Activated CD8-positive, alpha-beta memory T cell treated with anti-CD3 and anti-CD28 coated beads, Interleukin-2, amount 10 ng/mL, durations not matched to agents 7 days and 5 days (primary cell): ENCODE measurements at regions not wholly inside any gene's neighbourhood (a gene's known extent, or its start where the extent isn't known, plus 50 kb on each side); places are given as distances from the start of the nearest gene placed in this dataset.

Experiments used
- ATAC-seq: fragments of 150-1000 bp; cut with Tn5 transposase; one replicate; pipeline ENCODE4 v1.10.0; 2021; ENCODE audit warnings: moderate library complexity
- CTCF ChIA-PET: fragments of 350-600 bp; sonication (Branson Sonifier 250); formaldehyde crosslinking; loops from one replicate; lab custom pipeline; 2021; ENCODE audit warnings: antibody characterized with exemption; lab: Charles Lee
- DNase-seq: peaks from one replicate; pipeline ENCODE4 v3.0.0-alpha.2; 2020
- H3K27ac Mint-ChIP-seq: one replicate; pipeline ENCODE4 v1.8.0; 2021; ENCODE audit warnings: mild to moderate bottlenecking, mixed read lengths
- H3K27me3 Mint-ChIP-seq: one replicate; pipeline ENCODE4 v1.8.0; 2021; ENCODE audit warnings: mixed read lengths
- H3K36me3 Mint-ChIP-seq: one replicate; pipeline ENCODE4 v1.8.0; 2021; ENCODE audit warnings: mild to moderate bottlenecking, mixed read lengths
- H3K4me1 Mint-ChIP-seq: one replicate; pipeline ENCODE4 v1.8.0; 2021; ENCODE audit warnings: mixed read lengths
- H3K4me3 Mint-ChIP-seq: one replicate; pipeline ENCODE4 v1.8.0; 2021; ENCODE audit warnings: mild to moderate bottlenecking, moderate library complexity, mixed read lengths
- H3K9me3 Mint-ChIP-seq: one replicate; pipeline ENCODE4 v1.8.0; 2022; ENCODE audit warnings: low read depth, mixed read lengths

DNA sequence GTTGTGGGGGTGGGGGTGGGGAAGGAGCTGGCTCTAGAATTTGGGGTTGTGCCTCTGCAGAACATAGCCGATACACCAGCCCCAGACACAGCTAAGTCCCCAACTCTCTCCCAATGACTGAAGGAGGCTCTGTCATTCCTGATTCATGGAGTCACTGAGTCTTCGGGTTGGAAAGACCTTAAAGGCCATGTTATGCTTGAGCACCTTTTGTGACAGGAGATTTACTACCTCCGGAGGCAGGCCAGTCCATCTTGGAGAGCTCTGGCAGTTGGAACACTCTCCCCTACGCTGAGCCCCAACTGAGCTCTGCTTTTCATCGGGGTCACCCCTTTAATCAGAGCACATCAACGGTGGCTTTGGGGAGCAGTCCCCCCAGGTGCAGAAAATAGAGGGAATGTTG lies 284.4 kb upstream of the GJB5 start:
- H3K36me3 Mint-ChIP-seq = no peaks in the 10 kb centered on the region
- no peak overlapping the region for H3K4me3 Mint-ChIP-seq
- no peaks in the 10 kb centered on the region for H3K9me3 Mint-ChIP-seq
- CTCF ChIA-PET = interaction anchor here (1.1 kb wide), 1 partner anchor 10 kb away, joined by 4 read pairs; no protein-coding TSS in a partner anchor
- no peaks in the 10 kb centered on the region for H3K4me1 Mint-ChIP-seq
- DNase-seq = no peak
- H3K27ac Mint-ChIP-seq = no peak overlapping the region
- ATAC-seq = no peak
- peaks cover 11% of the 10 kb centered on the region for H3K27me3 Mint-ChIP-seq

DNA sequence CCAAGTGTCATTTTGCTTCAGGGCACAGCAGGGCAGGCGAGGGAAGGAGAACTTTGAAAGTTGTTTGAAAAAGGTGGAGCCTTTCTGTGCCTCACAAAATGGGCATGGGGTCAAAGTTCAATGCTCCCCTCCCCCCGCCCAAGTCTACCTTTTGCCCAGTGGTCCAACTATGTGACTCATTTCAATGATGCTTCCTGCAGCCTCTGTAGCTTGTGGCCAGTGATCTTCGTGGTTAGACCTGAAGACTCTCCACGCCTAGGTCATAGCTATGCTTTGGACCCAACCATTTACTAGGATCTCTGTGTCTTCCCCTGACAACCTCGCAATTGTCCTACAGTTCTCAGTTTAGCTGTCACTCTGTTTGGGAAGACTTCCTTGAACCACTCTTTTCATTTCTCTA lies 280.3 kb upstream of the GJB5 start:
- Mint-ChIP-seq H3K36me3 (no peaks in the 10 kb centered on the region), H3K27me3 (peaks cover 5% of the 10 kb centered on the region), H3K27ac (no peak overlapping the region), H3K4me1 (no peaks in the 10 kb centered on the region), H3K9me3 (no peaks in the 10 kb centered on the region), H3K4me3 (no peak overlapping the region)
- CTCF ChIA-PET = no interaction called here
- DNase-seq (no peak), ATAC-seq (no peak)

DNA sequence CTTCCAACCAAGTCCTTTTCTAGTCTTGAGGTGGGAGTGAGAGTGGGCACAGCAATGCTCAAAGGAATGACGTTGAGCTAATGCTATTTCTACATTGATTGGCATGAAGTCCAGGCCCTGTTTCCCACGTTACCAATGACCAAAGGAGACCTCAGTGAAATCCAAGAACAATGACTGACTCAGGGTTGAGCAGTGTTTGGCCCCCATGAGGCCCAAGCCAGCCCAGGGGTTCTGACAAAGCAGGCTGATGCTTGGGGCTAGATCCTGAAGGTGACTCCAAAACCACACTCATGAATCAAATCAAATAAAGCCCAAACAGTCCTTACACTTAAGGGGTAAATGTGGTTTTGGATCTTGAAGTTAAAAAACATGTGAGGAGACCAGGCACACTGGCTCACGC lies 278.5 kb upstream of the GJB5 start:
- CTCF ChIA-PET = no interaction called here
- Mint-ChIP-seq H3K27ac (no peak overlapping the region), H3K36me3 (no peaks in the 10 kb centered on the region), H3K4me1 (no peaks in the 10 kb centered on the region), H3K9me3 (no peaks in the 10 kb centered on the region), H3K4me3 (no peak overlapping the region), H3K27me3 (no peaks in the 10 kb centered on the region)
- ATAC-seq (no peak), DNase-seq (no peak)

DNA sequence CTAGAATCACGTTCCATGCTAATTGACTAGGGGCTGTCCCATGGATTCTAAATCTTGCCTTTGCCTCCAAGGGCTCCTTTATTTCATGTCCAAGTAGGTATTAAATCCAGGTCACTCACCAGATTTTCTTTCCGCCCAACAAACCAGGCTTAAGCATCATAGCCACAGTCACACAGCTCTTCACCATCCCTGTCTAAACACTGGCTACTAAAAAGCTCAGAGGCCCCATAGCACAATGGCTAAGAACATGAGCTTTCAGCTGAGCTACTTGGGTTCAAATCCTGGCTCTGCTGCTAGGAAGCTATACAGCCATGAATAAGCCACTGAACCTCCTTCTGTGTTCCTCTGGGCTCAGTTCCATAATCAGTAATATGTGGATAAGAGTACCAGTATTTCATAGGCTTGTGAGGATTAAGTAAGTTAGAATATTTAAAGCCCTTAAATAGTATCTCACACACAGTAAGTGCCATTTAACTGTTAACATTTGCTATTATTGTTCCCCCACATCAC lies 277.2 kb upstream of the GJB5 start:
- Mint-ChIP-seq H3K27ac (no peak overlapping the region), H3K4me1 (no peaks in the 10 kb centered on the region), H3K4me3 (no peak overlapping the region), H3K36me3 (no peaks in the 10 kb centered on the region), H3K27me3 (no peaks in the 10 kb centered on the region), H3K9me3 (no peaks in the 10 kb centered on the region)
- no peak for DNase-seq
- CTCF ChIA-PET = no interaction called here
- no peak for ATAC-seq

DNA sequence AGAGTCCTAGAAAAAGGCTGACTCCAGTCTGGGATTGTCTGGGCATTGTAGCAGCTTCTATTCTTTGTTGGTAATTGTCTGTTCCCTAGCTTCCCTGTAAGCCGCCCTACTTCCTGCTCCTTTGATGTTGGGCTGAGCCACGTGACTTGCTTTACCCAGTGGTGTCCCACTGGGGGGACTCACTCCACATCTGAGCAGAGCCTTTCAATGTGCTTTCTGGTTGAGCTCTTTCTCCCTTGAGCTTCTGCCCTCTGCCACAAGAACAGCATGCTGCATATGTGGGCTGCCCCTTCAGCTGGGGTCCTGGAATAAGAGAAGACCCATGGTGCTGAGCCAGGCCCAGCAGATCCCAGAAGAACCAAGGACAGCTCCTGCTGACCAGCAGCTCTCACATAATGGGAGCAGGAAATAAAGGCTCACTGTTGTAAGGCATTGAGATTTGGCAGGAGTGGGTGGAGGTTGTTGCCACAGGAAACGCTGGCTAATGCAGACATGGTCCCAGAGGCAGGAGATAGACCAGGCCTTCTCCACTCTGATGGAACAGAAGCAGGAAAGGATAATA lies 276.3 kb upstream of the GJB5 start:
- ATAC-seq (no peak), DNase-seq (no peak)
- no peaks in the 10 kb centered on the region for H3K27me3 Mint-ChIP-seq
- H3K4me1 Mint-ChIP-seq = no peaks in the 10 kb centered on the region
- no peak overlapping the region for H3K4me3 Mint-ChIP-seq
- CTCF ChIA-PET = interaction anchor here (0.9 kb wide), 1 partner anchor 18 kb away, joined by 4 read pairs; no protein-coding TSS in a partner anchor
- H3K36me3 Mint-ChIP-seq = no peaks in the 10 kb centered on the region
- H3K9me3 Mint-ChIP-seq = no peaks in the 10 kb centered on the region
- H3K27ac Mint-ChIP-seq = no peak overlapping the region

DNA sequence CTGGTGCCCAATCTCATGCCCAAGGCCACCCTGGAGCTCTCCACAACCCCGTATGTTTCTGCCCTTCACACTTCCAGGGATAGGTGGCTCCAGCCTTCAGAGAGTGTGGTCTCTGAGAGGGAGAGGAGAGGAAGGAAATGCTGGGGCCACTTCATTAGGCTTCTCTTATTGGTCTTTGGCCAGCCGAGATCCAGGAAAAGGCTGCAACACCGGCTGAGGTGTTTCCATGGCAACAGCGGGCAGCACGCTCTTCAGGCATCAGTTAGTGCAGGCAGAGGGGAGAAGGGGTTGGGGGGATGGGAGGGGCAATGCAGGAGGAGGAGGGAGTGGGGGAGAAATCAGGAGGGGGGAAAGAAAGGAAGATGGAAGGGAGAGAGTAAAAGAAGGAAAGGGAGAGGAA lies 275.1 kb upstream of the GJB5 start:
- Mint-ChIP-seq H3K36me3 (no peaks in the 10 kb centered on the region), H3K27me3 (no peaks in the 10 kb centered on the region), H3K27ac (no peak overlapping the region), H3K4me1 (no peaks in the 10 kb centered on the region), H3K9me3 (no peaks in the 10 kb centered on the region), H3K4me3 (no peak overlapping the region)
- CTCF ChIA-PET = no interaction called here
- DNase-seq (no peak), ATAC-seq (no peak)

DNA sequence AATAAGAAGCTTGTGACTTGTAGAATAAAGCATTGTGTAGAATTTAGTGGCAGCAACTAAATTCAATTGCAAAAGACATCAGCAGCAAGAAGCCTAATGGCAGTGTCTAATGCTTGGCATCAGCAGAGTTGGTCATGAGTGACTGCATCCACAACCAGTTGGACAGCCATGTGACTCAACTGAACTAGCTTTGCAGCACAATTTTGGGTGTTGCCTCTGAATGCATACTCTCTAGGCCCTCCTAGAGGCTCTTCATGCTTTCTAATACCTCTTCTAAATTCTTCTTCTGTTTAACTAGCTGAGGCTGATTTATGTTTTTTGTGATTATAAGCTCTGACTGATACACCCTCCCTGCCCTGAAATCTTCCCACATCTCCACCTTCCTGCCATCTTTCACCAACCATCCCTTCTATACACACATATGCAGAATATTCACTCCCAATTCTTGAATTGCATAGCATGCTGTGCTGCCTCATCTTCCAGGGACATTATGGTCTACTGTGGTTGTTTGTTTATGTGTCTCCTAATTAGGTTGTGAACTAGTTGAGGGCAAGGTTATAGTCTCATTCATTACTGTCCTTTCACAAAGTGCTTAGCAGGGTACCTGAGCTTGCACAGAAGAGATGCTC lies 266.7 kb upstream of the GJB5 start:
- Mint-ChIP-seq H3K4me1 (no peaks in the 10 kb centered on the region), H3K9me3 (peaks cover 3% of the 10 kb centered on the region), H3K4me3 (no peak overlapping the region), H3K27me3 (peaks cover 3% of the 10 kb centered on the region), H3K27ac (no peak overlapping the region), H3K36me3 (no peaks in the 10 kb centered on the region)
- ATAC-seq = no peak
- DNase-seq = no peak
- CTCF ChIA-PET = no interaction called here

DNA sequence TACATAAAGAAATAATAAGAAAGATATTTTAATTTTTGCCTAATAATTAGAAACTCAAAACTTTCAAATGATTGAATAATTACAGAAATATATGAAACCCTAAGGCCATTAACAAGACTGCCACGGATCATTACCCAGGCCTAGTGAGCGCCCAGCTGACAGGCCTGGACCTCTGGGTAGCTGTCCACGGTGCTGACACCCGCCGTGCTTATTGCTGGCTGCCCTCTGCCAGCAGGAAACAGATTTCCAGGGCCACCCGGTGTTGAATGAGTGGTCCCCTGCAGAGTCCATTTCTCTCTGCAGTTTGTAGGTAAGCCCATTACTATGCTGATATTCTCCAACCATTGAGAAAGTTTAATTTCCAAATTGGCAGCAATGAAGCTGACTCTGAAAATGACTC lies 254.4 kb upstream of the GJB5 start:
- Mint-ChIP-seq H3K4me1 (no peaks in the 10 kb centered on the region), H3K27me3 (no peaks in the 10 kb centered on the region), H3K36me3 (no peaks in the 10 kb centered on the region), H3K9me3 (no peaks in the 10 kb centered on the region), H3K4me3 (no peak overlapping the region), H3K27ac (no peak overlapping the region)
- CTCF ChIA-PET = no interaction called here
- ATAC-seq (no peak), DNase-seq (no peak)

DNA sequence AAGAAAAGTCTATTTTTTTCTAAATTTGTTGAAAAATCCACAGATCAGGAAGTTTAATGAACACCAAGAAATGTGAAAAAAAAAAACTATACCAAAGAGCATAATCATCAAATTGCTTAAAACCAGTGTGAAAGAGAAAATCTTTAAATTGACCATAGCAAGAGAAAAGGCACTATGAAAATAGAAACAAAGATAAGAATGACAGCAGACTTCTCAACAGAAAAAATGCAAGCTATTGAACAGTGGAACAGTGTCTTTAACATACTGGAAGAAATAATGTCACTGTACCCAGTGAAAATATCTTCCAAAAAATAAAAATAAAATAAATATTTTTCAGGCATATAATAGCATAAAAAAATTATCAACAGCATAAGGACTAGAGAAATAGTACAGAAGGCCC lies 243.0 kb upstream of the GJB5 start:
- Mint-ChIP-seq H3K27ac (no peak overlapping the region), H3K27me3 (no peaks in the 10 kb centered on the region), H3K36me3 (peaks cover 2% of the 10 kb centered on the region), H3K4me3 (no peak overlapping the region), H3K4me1 (no peaks in the 10 kb centered on the region), H3K9me3 (peaks cover 6% of the 10 kb centered on the region)
- CTCF ChIA-PET = no interaction called here
- DNase-seq (no peak), ATAC-seq (no peak)

DNA sequence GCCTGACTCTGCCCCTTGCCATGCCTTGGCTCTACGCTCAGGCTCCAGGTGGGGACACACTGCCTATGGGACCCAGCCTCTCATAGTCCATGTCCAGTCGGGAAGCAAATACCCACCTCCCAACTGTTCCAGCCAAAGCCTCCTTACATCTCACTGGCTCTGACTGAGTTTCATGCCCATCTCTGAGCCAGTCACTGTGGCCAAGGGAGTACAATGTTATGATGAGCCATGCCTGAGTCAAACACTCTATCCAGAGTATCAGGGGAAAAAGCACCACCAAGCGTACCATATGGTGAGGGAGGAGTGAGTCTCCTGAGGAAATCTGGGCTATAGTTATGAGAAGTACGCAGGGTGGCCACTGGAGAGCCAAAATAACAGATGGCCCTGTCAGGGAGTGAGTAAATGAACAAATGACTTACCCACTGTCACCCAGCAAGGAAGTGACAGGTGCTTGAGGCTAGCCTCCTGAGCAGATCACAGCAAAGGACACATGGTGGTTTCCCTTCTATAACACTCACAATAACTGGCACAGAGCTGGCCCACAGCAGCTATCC lies 236.6 kb upstream of the GJB5 start:
- no peaks in the 10 kb centered on the region for H3K27me3 Mint-ChIP-seq
- H3K9me3 Mint-ChIP-seq = peaks cover 2% of the 10 kb centered on the region
- no peak overlapping the region for H3K27ac Mint-ChIP-seq
- H3K4me1 Mint-ChIP-seq = no peaks in the 10 kb centered on the region
- DNase-seq (no peak), ATAC-seq (no peak)
- H3K36me3 Mint-ChIP-seq = no peaks in the 10 kb centered on the region
- no peak overlapping the region for H3K4me3 Mint-ChIP-seq
- CTCF ChIA-PET = no interaction called here

DNA sequence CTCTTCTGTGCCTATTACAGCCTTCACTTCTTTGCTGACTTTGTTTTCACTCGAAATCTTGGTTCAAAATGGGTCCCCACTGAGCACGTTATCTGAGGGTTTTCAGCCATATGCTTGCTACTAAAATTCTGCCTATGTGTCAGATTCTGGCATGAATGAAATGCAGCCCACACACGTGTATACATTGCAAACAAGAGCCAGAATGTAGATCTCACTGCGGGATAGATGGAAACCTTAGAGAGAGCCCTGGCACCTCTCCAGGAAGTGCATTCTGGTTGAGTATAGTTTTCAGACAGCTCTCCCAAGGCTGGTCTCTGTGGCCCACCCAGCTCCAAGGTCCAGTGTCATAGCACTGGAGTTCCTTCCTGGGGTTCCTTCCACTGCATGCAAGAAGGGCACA lies 234.7 kb upstream of the GJB5 start:
- H3K27ac Mint-ChIP-seq = no peak overlapping the region
- ATAC-seq = no peak
- DNase-seq = no peak
- no peak overlapping the region for H3K4me3 Mint-ChIP-seq
- H3K4me1 Mint-ChIP-seq = no peaks in the 10 kb centered on the region
- no peaks in the 10 kb centered on the region for H3K36me3 Mint-ChIP-seq
- CTCF ChIA-PET = no interaction called here
- peaks cover 2% of the 10 kb centered on the region for H3K9me3 Mint-ChIP-seq
- no peaks in the 10 kb centered on the region for H3K27me3 Mint-ChIP-seq

DNA sequence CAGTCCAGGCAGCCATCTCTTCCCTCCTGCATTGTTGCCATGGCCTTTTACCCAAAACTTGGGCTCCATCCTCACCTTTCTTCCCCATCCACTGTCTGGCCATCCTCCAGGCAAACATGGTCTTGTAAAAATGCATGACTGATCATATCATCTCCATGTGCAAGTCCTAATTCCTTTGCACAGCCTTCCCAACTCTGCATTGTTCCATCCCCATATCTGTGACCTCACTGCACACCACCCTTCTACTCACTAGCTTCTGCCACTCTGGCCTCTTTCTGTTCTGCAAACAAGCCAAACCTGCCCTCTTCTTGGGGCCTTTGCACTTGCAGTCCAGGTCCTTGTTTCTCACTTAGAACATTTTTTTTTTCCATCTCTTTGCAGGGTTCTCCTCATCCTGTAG lies 230.1 kb upstream of the GJB5 start:
- Mint-ChIP-seq H3K36me3 (no peaks in the 10 kb centered on the region), H3K4me1 (no peaks in the 10 kb centered on the region), H3K27me3 (peaks cover 4% of the 10 kb centered on the region), H3K9me3 (no peaks in the 10 kb centered on the region), H3K4me3 (no peak overlapping the region), H3K27ac (no peak overlapping the region)
- DNase-seq = no peak
- CTCF ChIA-PET = no interaction called here
- ATAC-seq = no peak

DNA sequence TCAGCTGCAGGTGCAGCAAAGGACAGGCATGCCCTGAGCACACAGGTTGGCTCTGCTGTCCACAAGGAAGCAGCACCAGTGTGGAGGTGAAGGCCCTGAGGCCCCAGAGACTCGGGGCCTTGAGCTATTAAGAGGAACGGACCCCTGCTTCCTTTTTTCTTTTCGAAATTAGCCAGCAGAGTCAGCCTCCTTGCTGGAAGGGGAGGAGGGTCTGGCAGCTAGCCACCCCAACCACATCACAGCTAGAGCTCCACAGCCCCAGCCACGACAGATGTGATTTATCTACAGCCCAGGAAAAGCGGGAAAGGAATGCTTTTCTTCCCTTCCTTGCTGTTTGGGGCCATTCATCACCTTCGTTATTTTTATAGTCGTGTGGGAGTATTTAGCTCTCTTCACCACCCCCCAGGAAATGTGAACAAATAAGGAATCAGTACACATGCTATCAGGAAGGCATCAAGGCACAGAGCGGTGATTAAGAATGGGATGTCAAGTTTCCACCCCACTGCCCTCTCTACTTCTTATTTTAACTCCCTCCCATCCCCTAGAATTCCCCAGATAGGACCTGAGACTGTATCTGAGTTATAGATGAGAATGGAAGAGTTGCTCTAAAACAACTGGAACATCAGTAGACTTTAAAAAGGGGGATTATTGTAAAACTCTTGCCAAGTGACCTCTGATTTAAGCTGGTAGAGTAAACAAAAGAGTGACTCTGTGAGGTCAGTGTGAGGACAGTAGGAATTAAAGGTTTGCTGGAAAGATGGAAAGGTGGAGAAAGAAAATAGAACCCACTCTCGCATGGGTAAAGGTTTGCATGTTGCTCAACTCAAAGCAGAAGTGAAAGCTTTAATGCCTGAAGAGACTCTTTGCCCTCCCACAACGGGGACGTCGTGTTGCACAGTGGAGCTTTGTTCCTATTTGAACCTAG lies 224.7 kb upstream of the GJB5 start:
- Mint-ChIP-seq H3K9me3 (no peaks in the 10 kb centered on the region), H3K4me1 (no peaks in the 10 kb centered on the region), H3K4me3 (no peak overlapping the region), H3K27me3 (peaks cover 15% of the 10 kb centered on the region), H3K27ac (no peak overlapping the region), H3K36me3 (no peaks in the 10 kb centered on the region)
- ATAC-seq = no peak
- DNase-seq = no peak
- CTCF ChIA-PET = interaction anchor here (0.8 kb wide), 1 partner anchor 14 kb away, joined by 3 read pairs; no protein-coding TSS in a partner anchor
